ENCODE measurements at regions not wholly inside any gene's neighbourhood (a gene's known extent, or its start where the extent isn't known, plus 50 kb on each side); places are given as distances from the start of the nearest gene placed in this dataset.
"Not testable (repeated sequence)": the region's sequence is repeated elsewhere in the genome, so short reads cannot be mapped to it uniquely, and the experiment has no call there.

DNA sequence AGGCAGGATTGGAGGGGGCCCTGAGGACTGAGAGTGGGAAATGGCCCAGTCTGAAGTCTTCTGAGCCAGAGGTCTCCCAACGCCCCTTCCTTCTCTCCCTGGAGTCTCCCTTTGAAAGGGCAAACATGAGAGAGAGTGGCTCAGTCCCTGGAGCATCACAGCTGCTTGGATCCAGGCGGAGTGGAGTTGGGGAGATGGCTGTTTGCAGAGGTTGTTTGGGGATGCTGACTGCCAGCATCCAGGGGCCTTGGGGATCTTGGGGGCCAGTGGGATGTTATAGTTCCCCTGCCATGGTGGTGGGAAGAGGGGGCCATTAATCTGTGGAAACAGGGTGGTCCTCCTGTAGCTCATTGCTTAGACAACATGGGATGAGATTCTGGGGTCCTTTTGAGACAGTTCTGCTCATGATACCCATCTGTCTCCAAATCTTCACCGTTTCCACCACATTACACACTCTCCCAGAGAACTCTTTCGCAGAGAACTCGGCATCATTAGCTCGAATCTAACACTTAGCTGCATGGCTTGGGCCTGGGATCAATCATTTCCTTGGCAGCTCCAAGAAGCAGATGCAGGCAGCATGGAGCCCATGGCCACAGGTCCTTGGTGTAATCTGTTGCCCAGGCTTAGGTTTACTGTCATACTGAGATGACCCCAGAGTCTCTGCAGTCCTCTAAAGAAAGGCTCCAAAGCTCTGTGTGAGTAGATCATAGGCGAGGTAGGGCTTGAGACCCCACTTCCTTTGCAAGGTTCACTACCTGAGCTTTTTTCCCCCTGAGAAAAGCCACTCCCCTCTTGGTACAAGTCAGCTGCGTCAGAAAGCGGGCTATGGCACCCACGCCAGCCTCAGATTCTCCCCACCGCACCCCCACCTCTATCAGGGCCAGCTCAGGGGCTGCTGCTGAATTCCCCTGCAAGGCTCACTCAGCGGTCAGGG, 54.4 kb upstream of the SH3PXD2B start:
- H3K4me1 Mint-ChIP-seq (ENCODE audit: low read depth) = no peaks in the 10 kb centered on the region
- H3K27me3 ChIP-seq (ENCODE audit: control insufficient read depth in 1 of 2, insufficient read depth in 2 of 2, low read length in 2 of 2) = peaks cover 9% of the 10 kb centered on the region in 2 experiments
- CTCF ChIA-PET = no interaction called here
- intact Hi-C loops (cut with DNase I, micrococcal nuclease) = no loop called here
- H3K27ac Mint-ChIP-seq = no peak overlapping the region
- H3K36me3 Mint-ChIP-seq (ENCODE audit: low read depth) = no peaks in the 10 kb centered on the region
- ATAC-seq (ENCODE audit: poor library complexity) (no peak), DNase-seq (no peak)
- H3K9me3 ChIP-seq (ENCODE audit: control insufficient read depth in 1 of 2, insufficient read depth in 1 of 2, low read length in 2 of 2) = peaks cover 7 to 15% of the 10 kb centered on the region in 2 experiments
- no peak overlapping the region for H3K27ac ChIP-seq (ENCODE audit: low read depth in 1 of 2, low read length in 2 of 2)
- no peaks in the 10 kb centered on the region for H3K36me3 ChIP-seq (ENCODE audit: insufficient read depth, low read length)
- TF ChIP-seq CTCF (IDR thresholded peaks at IDR 0.05) = no peak
- peaks cover 9% of the 10 kb centered on the region for H3K9me3 Mint-ChIP-seq
- no peak overlapping the region for H3K4me3 Mint-ChIP-seq
- no peak overlapping the region for H3K4me3 ChIP-seq (ENCODE audit: low read length)
- POLR2A ChIA-PET = no interaction called here
- no peaks in the 10 kb centered on the region for H3K4me1 ChIP-seq (ENCODE audit: insufficient read depth, low read length)
- peaks cover 55% of the 10 kb centered on the region for H3K27me3 Mint-ChIP-seq

- CTCF ChIA-PET; H3K36me3 Mint-ChIP-seq (ENCODE audit: low read depth); H3K27ac Mint-ChIP-seq; H3K9me3 ChIP-seq (ENCODE audit: control insufficient read depth in 1 of 2, insufficient read depth in 1 of 2, low read length in 2 of 2); ATAC-seq (ENCODE audit: poor library complexity); H3K4me3 ChIP-seq (ENCODE audit: low read length); H3K27ac ChIP-seq (ENCODE audit: low read depth in 1 of 2, low read length in 2 of 2); H3K27me3 ChIP-seq (ENCODE audit: control insufficient read depth in 1 of 2, insufficient read depth in 2 of 2, low read length in 2 of 2); POLR2A ChIA-PET; intact Hi-C loops (cut with DNase I, micrococcal nuclease); H3K36me3 ChIP-seq (ENCODE audit: insufficient read depth, low read length); H3K4me1 ChIP-seq (ENCODE audit: insufficient read depth, low read length); DNase-seq; H3K9me3 Mint-ChIP-seq; H3K4me1 Mint-ChIP-seq (ENCODE audit: low read depth); H3K4me3 Mint-ChIP-seq: not testable (repeated sequence)
- H3K27me3 Mint-ChIP-seq = peaks cover 42% of the 10 kb centered on the region
Observed at GRCh38 chr5:172507485-172507884, 53.2 kb upstream of the SH3PXD2B start.

GRCh38 chr5:172506921-172507320, 52.6 kb upstream of the SH3PXD2B start:
- peaks cover 3% of the 10 kb centered on the region for H3K9me3 Mint-ChIP-seq
- no peak overlapping the region for H3K27ac Mint-ChIP-seq
- ATAC-seq (ENCODE audit: poor library complexity) = no peak

More at GRCh38 chr5:172506921-172507320, 52.6 kb upstream of the SH3PXD2B start:
- no peak for DNase-seq
- intact Hi-C loops (cut with DNase I, micrococcal nuclease) = no loop called here
- Histone ChIP-seq H3K9me3 (ENCODE audit: control insufficient read depth in 1 of 2, insufficient read depth in 1 of 2, low read length in 2 of 2) (peaks cover 5 to 7% of the 10 kb centered on the region in 2 experiments), H3K27me3 (ENCODE audit: control insufficient read depth in 1 of 2, insufficient read depth in 2 of 2, low read length in 2 of 2) (peaks cover 4 to 5% of the 10 kb centered on the region in 2 experiments), H3K4me3 (ENCODE audit: low read length) (no peak overlapping the region), H3K4me1 (ENCODE audit: insufficient read depth, low read length) (no peaks in the 10 kb centered on the region), H3K36me3 (ENCODE audit: insufficient read depth, low read length) (no peaks in the 10 kb centered on the region), H3K27ac (ENCODE audit: low read depth in 1 of 2, low read length in 2 of 2) (no peak overlapping the region)
- CTCF ChIA-PET = no interaction called here
- POLR2A ChIA-PET = no interaction called here
- no peak for TF ChIP-seq CTCF (IDR thresholded peaks at IDR 0.05)
- Mint-ChIP-seq H3K27me3 (peaks cover 37% of the 10 kb centered on the region), H3K4me1 (ENCODE audit: low read depth) (no peaks in the 10 kb centered on the region), H3K36me3 (ENCODE audit: low read depth) (no peaks in the 10 kb centered on the region), H3K4me3 (no peak overlapping the region)
